Epithelial cell of proximal tubule (primary cell): ENCODE measurements at regions not wholly inside any gene's neighbourhood (a gene's known extent, or its start where the extent isn't known, plus 50 kb on each side); places are given as distances from the start of the nearest gene placed in this dataset.

Experiments used
- DNase-seq: peaks from one replicate; pipeline ENCODE4 v3.0.0-alpha.2; 2011; ENCODE audit warnings: low read depth
- H3K4me3 ChIP-seq: 2 replicates; pipeline ENCODE4 v1.5.1; 2011; ENCODE audit warnings: low read depth, mild to moderate bottlenecking, low read length
- TF ChIP-seq, protein P1 (sequence below): conservative IDR thresholded peaks from 2 replicates; pipeline ENCODE4 v1.5.1; 2012; ENCODE audit warnings: low read depth, mild to moderate bottlenecking, low read length

DNA sequence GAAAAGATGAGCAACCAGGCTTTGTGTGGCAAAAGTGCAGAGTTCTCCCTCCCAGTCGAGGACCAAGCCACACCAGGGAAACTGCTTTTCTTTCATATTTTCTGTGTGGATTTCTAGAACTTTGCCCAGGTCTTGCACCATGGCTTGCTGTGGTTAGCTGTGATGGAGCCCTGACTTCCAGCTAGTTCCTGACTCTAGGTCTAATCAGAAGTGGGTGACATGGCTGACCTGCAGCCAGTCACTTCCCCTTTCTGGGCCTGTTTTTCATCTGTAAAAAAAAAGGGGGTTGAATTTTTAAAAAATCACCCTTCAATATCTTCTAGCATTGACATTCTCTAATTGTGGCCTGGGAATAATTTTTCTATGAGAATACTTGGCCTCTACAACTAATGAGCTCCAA is 491.2 kb upstream of the USP24 start:
- TF ChIP-seq, protein P1, sequence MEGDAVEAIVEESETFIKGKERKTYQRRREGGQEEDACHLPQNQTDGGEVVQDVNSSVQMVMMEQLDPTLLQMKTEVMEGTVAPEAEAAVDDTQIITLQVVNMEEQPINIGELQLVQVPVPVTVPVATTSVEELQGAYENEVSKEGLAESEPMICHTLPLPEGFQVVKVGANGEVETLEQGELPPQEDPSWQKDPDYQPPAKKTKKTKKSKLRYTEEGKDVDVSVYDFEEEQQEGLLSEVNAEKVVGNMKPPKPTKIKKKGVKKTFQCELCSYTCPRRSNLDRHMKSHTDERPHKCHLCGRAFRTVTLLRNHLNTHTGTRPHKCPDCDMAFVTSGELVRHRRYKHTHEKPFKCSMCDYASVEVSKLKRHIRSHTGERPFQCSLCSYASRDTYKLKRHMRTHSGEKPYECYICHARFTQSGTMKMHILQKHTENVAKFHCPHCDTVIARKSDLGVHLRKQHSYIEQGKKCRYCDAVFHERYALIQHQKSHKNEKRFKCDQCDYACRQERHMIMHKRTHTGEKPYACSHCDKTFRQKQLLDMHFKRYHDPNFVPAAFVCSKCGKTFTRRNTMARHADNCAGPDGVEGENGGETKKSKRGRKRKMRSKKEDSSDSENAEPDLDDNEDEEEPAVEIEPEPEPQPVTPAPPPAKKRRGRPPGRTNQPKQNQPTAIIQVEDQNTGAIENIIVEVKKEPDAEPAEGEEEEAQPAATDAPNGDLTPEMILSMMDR = no peak
- DNase-seq = no peak
- H3K4me3 ChIP-seq = no peak overlapping the region

DNA sequence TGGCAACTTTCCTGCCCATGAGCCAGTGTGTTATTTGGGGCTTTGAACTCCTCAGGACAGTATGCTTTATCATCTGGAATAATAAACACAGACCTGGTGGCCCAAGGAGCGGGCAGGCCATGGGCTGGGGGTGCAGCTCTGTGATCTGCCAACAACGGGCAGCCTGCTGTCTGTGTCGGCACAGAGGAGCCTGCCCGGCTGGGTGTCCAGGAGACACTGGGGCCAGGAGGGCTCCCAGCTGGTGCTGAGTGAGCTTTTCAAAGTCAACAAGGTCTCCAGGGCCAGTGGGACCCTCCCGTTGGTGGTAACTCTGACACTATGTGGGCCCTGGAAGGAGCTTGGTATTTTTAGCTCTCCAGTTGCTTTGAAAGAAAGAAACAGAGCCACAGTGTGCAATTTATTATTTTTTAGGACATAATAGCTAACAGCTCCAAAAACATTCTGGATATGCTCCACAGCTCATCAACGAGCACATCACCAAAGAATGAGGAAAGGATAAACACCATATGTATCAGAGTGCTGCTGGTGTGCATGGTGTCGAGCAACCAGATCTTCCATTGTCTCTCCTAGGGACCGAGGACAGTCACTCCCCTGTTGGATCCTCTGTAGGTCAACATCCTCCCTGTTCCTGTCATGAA is 488.7 kb upstream of the USP24 start:
- no peak for DNase-seq
- TF ChIP-seq, protein P1 = no peak
- H3K4me3 ChIP-seq = no peak overlapping the region

GRCh38 chr1:55702064-55702463 is 486.9 kb upstream of the USP24 start:
- TF ChIP-seq, protein P1 = peak; percentile 92
- DNase-seq = no peak
- no peak overlapping the region for H3K4me3 ChIP-seq

DNA sequence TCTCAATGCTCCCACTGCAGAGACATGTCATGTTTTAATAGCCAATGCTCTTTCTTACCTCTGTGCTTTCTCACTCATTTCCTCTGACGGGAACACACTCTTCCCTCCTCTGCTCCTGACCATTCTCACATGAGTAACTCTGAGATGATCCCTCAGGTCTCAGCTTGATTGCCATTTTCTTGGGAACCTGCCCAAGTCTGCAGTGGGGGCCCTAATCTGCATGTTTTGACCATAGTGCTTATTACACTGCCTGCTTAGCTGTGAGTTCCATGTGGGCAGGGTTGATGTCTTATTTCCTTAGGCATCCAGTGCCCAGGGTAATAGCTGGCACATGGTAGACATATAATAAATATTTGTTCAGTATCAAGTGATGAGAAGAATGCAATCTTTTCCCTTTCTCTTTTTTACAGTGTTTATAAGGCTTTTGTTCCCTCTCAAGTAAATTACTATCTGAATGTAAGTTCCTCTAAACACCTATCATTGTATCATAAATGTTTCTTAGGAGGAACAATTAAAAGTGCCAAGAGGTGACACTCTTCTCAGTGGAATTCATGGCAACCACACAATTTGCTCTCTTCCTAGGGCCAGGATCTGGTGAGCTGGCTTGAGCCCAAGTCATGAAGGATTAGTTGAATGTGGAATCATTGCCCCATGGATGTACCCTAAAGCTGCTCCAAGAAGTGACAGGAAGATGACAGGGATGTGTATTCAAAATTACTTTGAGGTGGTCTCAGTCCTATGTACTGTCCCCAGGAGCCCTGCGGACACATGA is 485.4 kb upstream of the USP24 start:
- DNase-seq = no peak
- TF ChIP-seq, protein P1 = no peak
- no peak overlapping the region for H3K4me3 ChIP-seq

- TF ChIP-seq, protein P1 = no peak
- H3K4me3 ChIP-seq = no peak overlapping the region
- no peak for DNase-seq
Measured at GRCh38 chr1:55699228-55699627, 484.1 kb upstream of the USP24 start.

DNA sequence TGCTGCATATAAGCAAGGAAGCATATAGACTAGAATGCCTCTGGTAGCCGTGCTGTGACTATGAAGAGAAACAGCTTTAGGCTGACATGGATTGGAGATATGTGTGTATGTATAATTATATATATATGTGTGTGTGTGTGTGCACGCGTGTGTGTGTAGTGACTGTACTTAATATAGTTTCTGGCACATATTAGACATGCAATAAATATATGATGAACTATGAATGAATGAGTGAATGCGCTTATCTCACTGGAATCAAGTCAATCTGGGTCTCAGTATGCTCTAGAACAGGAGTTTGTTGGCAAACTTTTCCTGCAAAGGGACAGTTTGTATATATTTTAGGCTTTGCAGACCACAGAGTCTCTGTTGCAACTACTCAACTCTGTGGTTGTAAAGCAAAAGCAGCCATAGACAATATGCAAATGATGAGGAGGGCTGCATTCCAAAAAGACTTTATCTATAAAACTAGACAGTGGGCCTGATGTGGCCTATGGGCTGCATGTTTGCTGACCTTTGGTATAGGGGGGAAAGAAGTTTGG is 482.9 kb upstream of the USP24 start:
- TF ChIP-seq, protein P1 = no peak
- no peak overlapping the region for H3K4me3 ChIP-seq
- no peak for DNase-seq
